ENCODE measurements at regions not wholly inside any gene's neighbourhood (a gene's known extent, or its start where the extent isn't known, plus 50 kb on each side); places are given as distances from the start of the nearest gene placed in this dataset.

DNA sequence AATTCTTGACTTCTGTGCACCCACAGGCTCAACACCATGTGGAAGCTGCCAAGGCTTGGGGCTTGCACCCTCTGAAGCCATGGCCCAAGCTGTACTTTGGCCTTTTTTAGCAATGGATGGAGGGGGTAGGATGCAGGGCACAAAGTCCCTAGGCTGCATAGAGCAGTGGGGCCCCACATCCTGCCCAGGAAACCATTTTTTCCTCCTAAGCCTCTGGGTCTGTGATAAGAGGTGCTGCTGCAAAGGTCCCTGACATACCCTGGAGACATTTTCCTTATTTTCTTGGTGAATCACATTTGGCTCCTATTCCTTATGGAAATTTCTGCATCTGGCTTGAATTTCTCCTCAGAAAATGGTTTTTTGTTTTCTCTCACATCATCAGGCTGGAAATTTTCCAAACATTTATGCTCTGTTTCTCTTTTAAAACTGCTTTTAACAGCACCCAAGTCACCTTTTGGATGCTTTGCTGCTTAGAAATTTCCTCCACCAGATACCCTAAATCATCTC, 482.7 kb upstream of the TLE4 start:
- TF ChIP-seq, protein P1, sequence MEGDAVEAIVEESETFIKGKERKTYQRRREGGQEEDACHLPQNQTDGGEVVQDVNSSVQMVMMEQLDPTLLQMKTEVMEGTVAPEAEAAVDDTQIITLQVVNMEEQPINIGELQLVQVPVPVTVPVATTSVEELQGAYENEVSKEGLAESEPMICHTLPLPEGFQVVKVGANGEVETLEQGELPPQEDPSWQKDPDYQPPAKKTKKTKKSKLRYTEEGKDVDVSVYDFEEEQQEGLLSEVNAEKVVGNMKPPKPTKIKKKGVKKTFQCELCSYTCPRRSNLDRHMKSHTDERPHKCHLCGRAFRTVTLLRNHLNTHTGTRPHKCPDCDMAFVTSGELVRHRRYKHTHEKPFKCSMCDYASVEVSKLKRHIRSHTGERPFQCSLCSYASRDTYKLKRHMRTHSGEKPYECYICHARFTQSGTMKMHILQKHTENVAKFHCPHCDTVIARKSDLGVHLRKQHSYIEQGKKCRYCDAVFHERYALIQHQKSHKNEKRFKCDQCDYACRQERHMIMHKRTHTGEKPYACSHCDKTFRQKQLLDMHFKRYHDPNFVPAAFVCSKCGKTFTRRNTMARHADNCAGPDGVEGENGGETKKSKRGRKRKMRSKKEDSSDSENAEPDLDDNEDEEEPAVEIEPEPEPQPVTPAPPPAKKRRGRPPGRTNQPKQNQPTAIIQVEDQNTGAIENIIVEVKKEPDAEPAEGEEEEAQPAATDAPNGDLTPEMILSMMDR (IDR thresholded peaks at IDR 0.05): no peak
- TF ChIP-seq EZH2 (IDR thresholded peaks at IDR 0.05): no peak
